ENCODE measurements at regions not wholly inside any gene's neighbourhood (a gene's known extent, or its start where the extent isn't known, plus 50 kb on each side); places are given as distances from the start of the nearest gene placed in this dataset.

GRCh38 chr4:96429657-96430056 lies 589.8 kb downstream of the PDHA2 start:
- no TSS peak for BruUV-seq (replicated peaks)
- intact Hi-C loops (cut with micrococcal nuclease; ENCODE audit: unreplicated experiment) = no loop called here
- H3K4me3 ChIP-seq (ENCODE audit: low read depth in 2 of 2, low read length in 2 of 2) = no peak overlapping the region
- H3K27me3 ChIP-seq (ENCODE audit: control insufficient read depth, insufficient read depth, low read length) = no peaks in the 10 kb centered on the region
- DNase-seq (ENCODE audit: low read depth, low spot score) (no peak), ATAC-seq (no peak)
- H3K27ac ChIP-seq (ENCODE audit: low read length) = no peak overlapping the region
- ChIA-PET POLR2A (no interaction called here), CTCF (no interaction called here)
- in situ Hi-C loops (cut with HindIII; ENCODE audit: low pct_unique_long_range_greater_than_20kb, low sequenced_read_pairs) = no loop called here
- no peaks in the 10 kb centered on the region for H3K4me1 ChIP-seq (ENCODE audit: control insufficient read depth, insufficient read depth, low read length)
- H3K36me3 ChIP-seq (ENCODE audit: control insufficient read depth, insufficient read depth, low read length) = no peaks in the 10 kb centered on the region
- H3K9me3 ChIP-seq (ENCODE audit: control insufficient read depth, insufficient read depth, low read depth, low read length) = no peaks in the 10 kb centered on the region
- TF ChIP-seq REST (IDR thresholded peaks at IDR 0.05; ENCODE audit: insufficient read depth in 1 of 2, low read depth in 2 of 2, low read length in 1 of 2) = no peak
- no peak for TF ChIP-seq CTCF (IDR thresholded peaks at IDR 0.05)
- TF ChIP-seq TCF7L2 (IDR thresholded peaks at IDR 0.05; ENCODE audit: low read depth, low read length) = no peak
- TF ChIP-seq SIN3A (IDR thresholded peaks at IDR 0.05; ENCODE audit: borderline replicate concordance, insufficient read depth, low read depth, low read length) = no peak
- TF ChIP-seq POLR2AphosphoS5 (IDR thresholded peaks at IDR 0.05; ENCODE audit: low read depth, low read length) = no peak

- ChIA-PET CTCF (no interaction called here), POLR2A (no interaction called here)
- Histone ChIP-seq H3K27me3 (ENCODE audit: control insufficient read depth, insufficient read depth, low read length) (no peaks in the 10 kb centered on the region), H3K9me3 (ENCODE audit: control insufficient read depth, insufficient read depth, low read depth, low read length) (no peaks in the 10 kb centered on the region), H3K4me1 (ENCODE audit: control insufficient read depth, insufficient read depth, low read length) (no peaks in the 10 kb centered on the region), H3K36me3 (ENCODE audit: control insufficient read depth, insufficient read depth, low read length) (no peaks in the 10 kb centered on the region), H3K4me3 (ENCODE audit: low read depth in 2 of 2, low read length in 2 of 2) (no peak overlapping the region), H3K27ac (ENCODE audit: low read length) (no peak overlapping the region)
- ATAC-seq (no peak), DNase-seq (ENCODE audit: low read depth, low spot score) (no peak)
- TF ChIP-seq POLR2AphosphoS5 (IDR thresholded peaks at IDR 0.05; ENCODE audit: low read depth, low read length) = no peak
- TF ChIP-seq REST (IDR thresholded peaks at IDR 0.05; ENCODE audit: insufficient read depth in 1 of 2, low read depth in 2 of 2, low read length in 1 of 2) = no peak
- no peak for TF ChIP-seq CTCF (IDR thresholded peaks at IDR 0.05)
- no peak for TF ChIP-seq SIN3A (IDR thresholded peaks at IDR 0.05; ENCODE audit: borderline replicate concordance, insufficient read depth, low read depth, low read length)
- no peak for TF ChIP-seq TCF7L2 (IDR thresholded peaks at IDR 0.05; ENCODE audit: low read depth, low read length)
- BruUV-seq (replicated peaks) = no TSS peak
- in situ Hi-C loops (cut with HindIII; ENCODE audit: low pct_unique_long_range_greater_than_20kb, low sequenced_read_pairs) (no loop called here), intact Hi-C loops (cut with micrococcal nuclease; ENCODE audit: unreplicated experiment) (no loop called here)
These were observed 591.2 kb downstream of the PDHA2 start for GRCh38 chr4:96431094-96431493.

Measured in Panc1 (cell line).